K562 (cell line): ENCODE measurements at regions not wholly inside any gene's neighbourhood (a gene's known extent, or its start where the extent isn't known, plus 50 kb on each side); places are given as distances from the start of the nearest gene placed in this dataset.

Experiments used
- BCLAF1 ChIP-seq, 2 experiments: fragments of 450-650 bp in 1 of 2; IDR thresholded peaks; 2 replicates each; pipeline ENCODE4 v1.6.1; 2011 to 2017; ENCODE audit warnings: low read depth in 2 of 2, antibody characterized with exemption in 1 of 2, borderline replicate concordance in 1 of 2, low read length in 1 of 2, mild to moderate bottlenecking in 1 of 2, mixed read lengths in 1 of 2; ENCODE audit not compliant: control insufficient read depth in 1 of 2
- BMI1 ChIP-seq: fragments of 150-350 bp; IDR thresholded peaks from 2 replicates; pipeline ENCODE4 v1.6.1; 2014; ENCODE audit warnings: low read length
- CBFA2T3 ChIP-seq: fragments of 450-650 bp; IDR thresholded peaks from 2 replicates; pipeline ENCODE4 v1.6.1; 2017
- ETV5 ChIP-seq: sonication (generic); formaldehyde crosslinking; IDR thresholded peaks from 2 replicates; pipeline ENCODE4 v1.4.0; 2020; ENCODE audit warnings: low read depth, mild to moderate bottlenecking, missing genetic modification reagents
- KDM5B ChIP-seq: fragments of 200-600 bp; sonication (generic); IDR thresholded peaks from 2 replicates; pipeline ENCODE4 v1.6.1; 2012; ENCODE audit warnings: low read depth, mild to moderate bottlenecking, moderate library complexity, low read length, control low read depth, inconsistent platforms; ENCODE audit not compliant: insufficient replicate concordance
- KLF6 ChIP-seq: fragments of 250-450 bp; sonication (Bioruptor Pico); IDR thresholded peaks from 2 replicates; pipeline ENCODE4 v1.4.0; 2020; ENCODE audit warnings: mild to moderate bottlenecking, moderate library complexity, borderline replicate concordance
- MYC ChIP-seq, 2 experiments: fragments of 250-450 bp in 1 of 2; sonication (Bioruptor Pico) in 1 of 2; IDR thresholded peaks; 2 replicates each; pipeline versions ENCODE4 v1.5.1 to v1.6.1; 2012 to 2021; ENCODE audit warnings: low read depth in 2 of 2, borderline replicate concordance in 1 of 2, improper control_type of control experiment in 1 of 2, low read length in 1 of 2, mild to moderate bottlenecking in 1 of 2, moderate library complexity in 1 of 2
- NR1H2 ChIP-seq: sonication (generic); formaldehyde crosslinking; IDR thresholded peaks from 2 replicates; pipeline ENCODE4 v1.4.0; 2020; ENCODE audit warnings: mild to moderate bottlenecking, missing genetic modification reagents
- NUFIP1 ChIP-seq: fragments of 450-650 bp; IDR thresholded peaks from 2 replicates; pipeline ENCODE4 v1.6.1; 2018; ENCODE audit not compliant: partially characterized antibody
- POLR3A ChIP-seq: IDR thresholded peaks from 2 replicates; pipeline ENCODE4 v1.6.1; 2011; ENCODE audit warnings: borderline replicate concordance, mild to moderate bottlenecking, moderate library complexity; ENCODE audit not compliant: insufficient read length, insufficient read depth; ENCODE audit errors: extremely low read depth
- RAD51 ChIP-seq: fragments of 450-650 bp; IDR thresholded peaks from 2 replicates; pipeline ENCODE4 v1.7.1; 2016; ENCODE audit warnings: low read depth, mild to moderate bottlenecking, borderline replicate concordance
- RBM22 ChIP-seq: fragments of 200-400 bp; formaldehyde crosslinking; IDR thresholded peaks from 2 replicates; pipeline ENCODE4 v1.6.1; 2018; ENCODE audit warnings: low read length, low read depth; ENCODE audit not compliant: poor library complexity, severe bottlenecking
- THRB ChIP-seq: fragments of 450-650 bp; formaldehyde crosslinking; conservative IDR thresholded peaks from 2 replicates; pipeline ENCODE4 v1.4.0; 2022; ENCODE audit warnings: mild to moderate bottlenecking, missing genetic modification characterization
- ZC3H11A ChIP-seq: IDR thresholded peaks from 2 replicates; pipeline ENCODE4 v1.6.1; 2012; ENCODE audit warnings: low read depth, low read length, improper control_type of control experiment
- ZNF197 ChIP-seq: fragments of 200-800 bp; sonication (Bioruptor generic); IDR thresholded peaks from 2 replicates; pipeline ENCODE4 v1.6.1; 2016; ENCODE audit warnings: low read depth, missing genetic modification characterization, missing compliant biosample characterization
- ZNF263 ChIP-seq: sonication (generic); formaldehyde crosslinking; IDR thresholded peaks from 2 replicates; pipeline ENCODE4 v1.8.0; 2022; ENCODE audit warnings: mild to moderate bottlenecking, missing genetic modification reagents, borderline replicate concordance
- ZNF274 ChIP-seq: IDR thresholded peaks from 2 replicates; pipeline ENCODE4 v1.6.1; 2011; ENCODE audit warnings: low read depth, mild to moderate bottlenecking, low read length, moderate library complexity, borderline replicate concordance
- ZNF589 ChIP-seq: fragments of 200-800 bp; sonication (Bioruptor generic); IDR thresholded peaks from 2 replicates; pipeline ENCODE4 v1.6.1; 2016; ENCODE audit warnings: low read depth, missing genetic modification characterization, missing compliant biosample characterization
- ZSCAN32 ChIP-seq: fragments of 450-650 bp; formaldehyde crosslinking; IDR thresholded peaks from 2 replicates; pipeline ENCODE4 v1.4.0; 2020; ENCODE audit warnings: mild to moderate bottlenecking, moderate library complexity
- TF ChIP-seq, protein P1 (sequence below): fragments of 250-450 bp; sonication (Bioruptor Pico); IDR thresholded peaks from 2 replicates; pipeline ENCODE4 v1.9.0; 2021; ENCODE audit warnings: mild to moderate bottlenecking, inconsistent platforms

DNA sequence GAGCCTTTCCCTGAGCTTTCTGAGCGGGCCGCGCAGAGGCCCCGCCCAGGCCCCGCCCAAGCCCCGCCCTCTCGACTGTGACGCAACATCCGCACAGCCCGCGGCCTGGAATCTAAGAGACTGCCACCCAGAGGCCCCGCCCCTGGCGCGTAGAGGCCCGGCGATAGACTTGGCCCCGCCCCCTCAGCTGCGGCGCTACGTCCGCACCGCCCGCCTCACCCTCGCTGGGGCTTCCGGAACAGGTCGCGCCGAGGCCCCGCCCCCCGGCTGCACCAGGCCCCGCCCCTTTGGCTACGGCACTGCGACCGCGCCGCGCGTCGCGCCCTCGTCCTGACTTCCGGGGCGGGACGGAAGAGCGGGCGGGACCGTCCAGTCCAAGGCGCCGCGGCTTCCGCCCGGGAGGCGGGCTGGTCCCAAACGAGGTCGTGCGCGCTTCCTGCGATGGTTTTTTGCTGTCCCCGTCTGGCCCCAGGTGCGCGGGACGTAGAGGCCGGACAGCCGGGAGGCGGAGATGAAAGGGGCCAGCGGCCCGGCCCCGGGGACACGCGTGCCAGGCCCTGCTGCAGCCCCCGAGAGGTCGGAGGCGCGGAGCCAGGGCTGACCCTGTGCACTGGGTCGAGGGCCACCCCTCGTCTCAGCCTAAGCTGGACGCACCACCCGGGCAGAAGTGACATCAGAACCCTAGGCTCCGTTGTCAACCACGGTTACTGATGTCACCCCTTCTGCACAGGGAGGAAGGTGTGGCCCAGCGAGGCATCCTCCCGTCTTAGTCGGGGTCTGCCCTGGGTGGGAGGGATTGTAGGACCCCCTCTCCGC, 59.0 kb upstream of the WNT7B start (continued):
- TF ChIP-seq BCLAF1 (IDR thresholded peaks at IDR 0.05; ENCODE audit: borderline replicate concordance in 1 of 2, control insufficient read depth in 1 of 2, low read depth in 2 of 2, low read length in 1 of 2) (no peak), ZSCAN32 (CRISPR knock-in tag) (no peak), THRB (CRISPR knock-in tag) (no peak), CBFA2T3 (no peak), ZNF263 (CRISPR knock-in tag) (no peak), BMI1 (no peak), ETV5 (CRISPR knock-in tag) (peak; percentile 88), ZC3H11A (no peak), RAD51 (no peak), ZNF589 (CRISPR knock-in tag) (no peak), ZNF197 (no peak), MYC (IDR thresholded peaks at IDR 0.05; ENCODE audit: low read depth, low read length) (no peak; the same call in 1 of the 2 replicates), MYC (CRISPR knock-in tag; IDR thresholded peaks at IDR 0.05; ENCODE audit: borderline replicate concordance, low read depth) (peak; percentile 59; the same call in 1 of the 2 replicates), POLR3A (no peak), ZNF274 (no peak), KDM5B (peak; percentile 73), NUFIP1 (no peak), NR1H2 (CRISPR knock-in tag) (no peak), KLF6 (CRISPR knock-in tag) (no peak), RBM22 (no peak)
- TF ChIP-seq, protein P1, sequence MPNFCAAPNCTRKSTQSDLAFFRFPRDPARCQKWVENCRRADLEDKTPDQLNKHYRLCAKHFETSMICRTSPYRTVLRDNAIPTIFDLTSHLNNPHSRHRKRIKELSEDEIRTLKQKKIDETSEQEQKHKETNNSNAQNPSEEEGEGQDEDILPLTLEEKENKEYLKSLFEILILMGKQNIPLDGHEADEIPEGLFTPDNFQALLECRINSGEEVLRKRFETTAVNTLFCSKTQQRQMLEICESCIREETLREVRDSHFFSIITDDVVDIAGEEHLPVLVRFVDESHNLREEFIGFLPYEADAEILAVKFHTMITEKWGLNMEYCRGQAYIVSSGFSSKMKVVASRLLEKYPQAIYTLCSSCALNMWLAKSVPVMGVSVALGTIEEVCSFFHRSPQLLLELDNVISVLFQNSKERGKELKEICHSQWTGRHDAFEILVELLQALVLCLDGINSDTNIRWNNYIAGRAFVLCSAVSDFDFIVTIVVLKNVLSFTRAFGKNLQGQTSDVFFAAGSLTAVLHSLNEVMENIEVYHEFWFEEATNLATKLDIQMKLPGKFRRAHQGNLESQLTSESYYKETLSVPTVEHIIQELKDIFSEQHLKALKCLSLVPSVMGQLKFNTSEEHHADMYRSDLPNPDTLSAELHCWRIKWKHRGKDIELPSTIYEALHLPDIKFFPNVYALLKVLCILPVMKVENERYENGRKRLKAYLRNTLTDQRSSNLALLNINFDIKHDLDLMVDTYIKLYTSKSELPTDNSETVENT (CRISPR knock-in tag), result peak; percentile 39; the same call in 1 of the 2 replicates
